ENCODE measurements at regions not wholly inside any gene's neighbourhood (a gene's known extent, or its start where the extent isn't known, plus 50 kb on each side); places are given as distances from the start of the nearest gene placed in this dataset.
A peak's percentile ranks its signal among the peaks of the same experiment; 100 is the strongest.

GRCh38 chrY:19134426-19134825, 360.9 kb upstream of the HSFY2 start:
- DNase-seq, result no peak

GRCh38 chrY:19130569-19131358, 357.2 kb upstream of the HSFY2 start:
- DNase-seq, result no peak

- DNase-seq, result no peak
These were observed 353.4 kb upstream of the HSFY2 start for GRCh38 chrY:19126889-19127288.

GRCh38 chrY:19124609-19125008, 351.1 kb upstream of the HSFY2 start:
- no peak for DNase-seq

GRCh38 chrY:19122450-19122849, 348.9 kb upstream of the HSFY2 start:
- DNase-seq, result no peak

- no peak for DNase-seq
These were observed 324.8 kb upstream of the HSFY2 start for GRCh38 chrY:19098349-19098748.

- no peak for DNase-seq
These were observed 321.9 kb upstream of the HSFY2 start for GRCh38 chrY:19095460-19095859.

GRCh38 chrY:19083006-19083405, 309.5 kb upstream of the HSFY2 start:
- no peak for DNase-seq

GRCh38 chrY:19077698-19078113, 304.2 kb upstream of the HSFY2 start:
- peak; percentile 4 for DNase-seq

GRCh38 chrY:19076846-19077697, 303.5 kb upstream of the HSFY2 start:
- DNase-seq, result peak; percentile 22

GRCh38 chrY:19075471-19076253, 302.1 kb upstream of the HSFY2 start:
- peak; percentile 39 for DNase-seq

GRCh38 chrY:19067435-19067834, 293.9 kb upstream of the HSFY2 start:
- DNase-seq, result no peak

- DNase-seq, result no peak
These were observed 293.1 kb upstream of the HSFY2 start for GRCh38 chrY:19066447-19067190.

GRCh38 chrY:19065119-19065518, 291.6 kb upstream of the HSFY2 start:
- DNase-seq, result no peak

- DNase-seq, result no peak
These were observed 286.2 kb upstream of the HSFY2 start for GRCh38 chrY:19059733-19060132.

GRCh38 chrY:19058831-19059370, 285.4 kb upstream of the HSFY2 start:
- no peak for DNase-seq

GRCh38 chrY:19056138-19056469, 282.6 kb upstream of the HSFY2 start:
- DNase-seq, result no peak

GRCh38 chrY:19055232-19056137, 281.9 kb upstream of the HSFY2 start:
- DNase-seq, result no peak

- no peak for DNase-seq
These were observed 280.3 kb upstream of the HSFY2 start for GRCh38 chrY:19053806-19054205.

GRCh38 chrY:19051021-19051420, 277.5 kb upstream of the HSFY2 start:
- no peak for DNase-seq

GRCh38 chrY:19042984-19043442, 269.5 kb upstream of the HSFY2 start:
- DNase-seq, result no peak
